Neural cell (in vitro differentiated cells): ENCODE measurements at regions not wholly inside any gene's neighbourhood (a gene's known extent, or its start where the extent isn't known, plus 50 kb on each side); places are given as distances from the start of the nearest gene placed in this dataset.

Experiments
- CTCF ChIP-seq: fragments of 450-650 bp; IDR thresholded peaks from 2 replicates; pipeline ENCODE4 v1.5.1; 2014; ENCODE audit warnings: antibody characterized with exemption, mild to moderate bottlenecking, moderate library complexity; ENCODE audit not compliant: poor library complexity, severe bottlenecking
- EP300 ChIP-seq: fragments of 450-650 bp; conservative IDR thresholded peaks from 2 replicates; pipeline ENCODE4 v1.6.1; 2014; ENCODE audit warnings: antibody characterized with exemption, mild to moderate bottlenecking, moderate library complexity; ENCODE audit not compliant: poor library complexity, severe bottlenecking
- EZH2 ChIP-seq: fragments of 200-600, 300-800 bp; shearing (Covaris generic), sonication (generic); IDR thresholded peaks from 2 replicates; pipeline ENCODE4 v1.6.1; 2014; ENCODE audit warnings: antibody characterized with exemption, low read length, borderline replicate concordance, mild to moderate bottlenecking; ENCODE audit not compliant: insufficient read depth, poor library complexity, severe bottlenecking
- MXI1 ChIP-seq: fragments of 450-650 bp; conservative IDR thresholded peaks from 2 replicates; pipeline ENCODE4 v1.6.1; 2014; ENCODE audit warnings: antibody characterized with exemption, mild to moderate bottlenecking; ENCODE audit not compliant: poor library complexity, severe bottlenecking
- POLR2AphosphoS5 ChIP-seq: IDR thresholded peaks from 2 replicates; pipeline ENCODE4 v1.6.1; 2012
- RAD21 ChIP-seq: fragments of 450-650 bp; conservative IDR thresholded peaks from 2 replicates; pipeline ENCODE4 v1.6.1; 2014; ENCODE audit warnings: antibody characterized with exemption, mild to moderate bottlenecking, moderate library complexity
- REST ChIP-seq: IDR thresholded peaks from 2 replicates; pipeline ENCODE4 v1.6.1; 2012; ENCODE audit warnings: borderline replicate concordance
- TAF1 ChIP-seq: IDR thresholded peaks from 2 replicates; pipeline ENCODE4 v1.6.1; 2012; ENCODE audit warnings: low read depth

GRCh38 chr2:138190999-138191398 lies 226.7 kb downstream of the HNMT start:
- TF ChIP-seq CTCF (no peak), EZH2 (no peak), MXI1 (no peak), REST (no peak), POLR2AphosphoS5 (no peak), RAD21 (no peak), TAF1 (no peak), EP300 (no peak)
